Kidney (tissue), 13 donors: ENCODE measurements at regions not wholly inside any gene's neighbourhood (a gene's known extent, or its start where the extent isn't known, plus 50 kb on each side); places are given as distances from the start of the nearest gene placed in this dataset.

ENCODE experiments used
- DNase-seq, 5 donors: peaks; one replicate each; pipeline ENCODE4 v3.0.0-alpha.2; 2013 to 2020
- FAIRE-seq: peaks from 2 replicates; lab custom pipeline; 2012; peaks lifted over from hg19 to GRCh38; lab: Jason Lieb, UNC
- H3K27ac ChIP-seq, 2 donors: one replicate each; pipeline ENCODE4 v1.7.0; 2013; ENCODE audit warnings: low read depth in 2 of 2, low read length in 2 of 2, inconsistent platforms in 1 of 2
- H3K27me3 ChIP-seq: one replicate; pipeline ENCODE4 v1.7.1; 2013; ENCODE audit warnings: low read length, inconsistent platforms; ENCODE audit not compliant: control insufficient read depth, insufficient read depth
- H3K36me3 ChIP-seq, 3 donors: one replicate each; pipeline versions ENCODE4 v1.7.0 to v1.7.1; 2013; ENCODE audit warnings: low read length in 3 of 3, control low read depth in 1 of 3, inconsistent platforms in 1 of 3; ENCODE audit not compliant: insufficient read depth in 3 of 3, control insufficient read depth in 2 of 3
- H3K4me1 ChIP-seq, 3 donors: one replicate each; pipeline versions ENCODE4 v1.7.0 to v1.7.1; 2013; ENCODE audit warnings: low read length in 3 of 3, inconsistent platforms in 1 of 3, low read depth in 1 of 3; ENCODE audit not compliant: control insufficient read depth in 2 of 3, insufficient read depth in 2 of 3
- H3K4me3 ChIP-seq, 3 donors: one replicate each; pipeline versions ENCODE4 v1.7.0 to v1.8.1; 2013; ENCODE audit warnings: low read length in 3 of 3, control low read depth in 1 of 3, inconsistent platforms in 1 of 3
- H3K9ac ChIP-seq, 3 donors: one replicate each; pipeline versions ENCODE4 v1.7.0 to v1.7.1; 2013; ENCODE audit warnings: low read length in 3 of 3, control low read depth in 1 of 3, inconsistent platforms in 1 of 3
- H3K9me3 ChIP-seq, 3 donors: one replicate each; pipeline versions ENCODE4 v1.7.0 to v1.7.1; 2013; ENCODE audit warnings: low read length in 3 of 3, control low read depth in 1 of 3, inconsistent platforms in 1 of 3; ENCODE audit not compliant: control insufficient read depth in 2 of 3, insufficient read depth in 1 of 3
- intact Hi-C: fragments of 100-400 bp; cut with DNase I; formaldehyde crosslinking; loops from one replicate; pipeline ENCODE4 v1.11.1; 2022
- TF ChIP-seq, protein P1 (sequence below): IDR thresholded peaks from 3 replicates; pipeline ENCODE4 v1.5.1; 2012; ENCODE audit warnings: mild to moderate bottlenecking, moderate library complexity, borderline replicate concordance; ENCODE audit not compliant: insufficient read depth; ENCODE audit errors: extremely low read depth
- donor health status: control.
- donor health status: control.
- donor health status: control.
- donor health status: control.
- donor health status: control.
- donor health status: DM: yes; HTN: yes; CAD: no.
- donor health status: Normal renal cell carcinoma (clear cell type).

DNA sequence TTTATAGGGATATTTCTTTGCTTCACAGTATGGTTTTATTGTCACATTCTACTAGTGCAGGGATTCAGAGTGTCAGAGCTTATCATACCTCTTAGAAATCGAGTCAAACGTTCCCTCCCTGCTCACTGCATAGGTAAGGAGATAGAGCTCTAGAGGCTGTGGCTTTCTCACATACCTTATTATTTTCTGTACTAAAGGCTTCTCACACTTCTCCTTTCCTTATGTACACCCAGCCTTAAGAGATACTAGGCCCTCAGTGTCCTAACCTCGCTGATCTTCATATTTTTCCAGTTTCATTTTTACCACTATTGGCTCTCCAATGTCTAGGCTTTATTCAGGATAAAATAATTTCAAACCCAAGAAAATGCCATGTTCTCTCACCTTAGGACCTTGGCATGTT is 297.3 kb upstream of the RIOK2 start:
- FAIRE-seq (no peak), DNase-seq (no peak)
- intact Hi-C loops: no loop called here
- no peaks in the 10 kb centered on the region for H3K4me1 ChIP-seq
- H3K27ac ChIP-seq: no peak overlapping the region
- no peak overlapping the region for H3K9ac ChIP-seq
- H3K27me3 ChIP-seq: no peaks in the 10 kb centered on the region
- H3K9me3 ChIP-seq: no peaks in the 10 kb centered on the region
- H3K4me3 ChIP-seq: no peak overlapping the region
- H3K36me3 ChIP-seq: no peaks in the 10 kb centered on the region
- TF ChIP-seq, protein P1, sequence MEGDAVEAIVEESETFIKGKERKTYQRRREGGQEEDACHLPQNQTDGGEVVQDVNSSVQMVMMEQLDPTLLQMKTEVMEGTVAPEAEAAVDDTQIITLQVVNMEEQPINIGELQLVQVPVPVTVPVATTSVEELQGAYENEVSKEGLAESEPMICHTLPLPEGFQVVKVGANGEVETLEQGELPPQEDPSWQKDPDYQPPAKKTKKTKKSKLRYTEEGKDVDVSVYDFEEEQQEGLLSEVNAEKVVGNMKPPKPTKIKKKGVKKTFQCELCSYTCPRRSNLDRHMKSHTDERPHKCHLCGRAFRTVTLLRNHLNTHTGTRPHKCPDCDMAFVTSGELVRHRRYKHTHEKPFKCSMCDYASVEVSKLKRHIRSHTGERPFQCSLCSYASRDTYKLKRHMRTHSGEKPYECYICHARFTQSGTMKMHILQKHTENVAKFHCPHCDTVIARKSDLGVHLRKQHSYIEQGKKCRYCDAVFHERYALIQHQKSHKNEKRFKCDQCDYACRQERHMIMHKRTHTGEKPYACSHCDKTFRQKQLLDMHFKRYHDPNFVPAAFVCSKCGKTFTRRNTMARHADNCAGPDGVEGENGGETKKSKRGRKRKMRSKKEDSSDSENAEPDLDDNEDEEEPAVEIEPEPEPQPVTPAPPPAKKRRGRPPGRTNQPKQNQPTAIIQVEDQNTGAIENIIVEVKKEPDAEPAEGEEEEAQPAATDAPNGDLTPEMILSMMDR: no peak

DNA sequence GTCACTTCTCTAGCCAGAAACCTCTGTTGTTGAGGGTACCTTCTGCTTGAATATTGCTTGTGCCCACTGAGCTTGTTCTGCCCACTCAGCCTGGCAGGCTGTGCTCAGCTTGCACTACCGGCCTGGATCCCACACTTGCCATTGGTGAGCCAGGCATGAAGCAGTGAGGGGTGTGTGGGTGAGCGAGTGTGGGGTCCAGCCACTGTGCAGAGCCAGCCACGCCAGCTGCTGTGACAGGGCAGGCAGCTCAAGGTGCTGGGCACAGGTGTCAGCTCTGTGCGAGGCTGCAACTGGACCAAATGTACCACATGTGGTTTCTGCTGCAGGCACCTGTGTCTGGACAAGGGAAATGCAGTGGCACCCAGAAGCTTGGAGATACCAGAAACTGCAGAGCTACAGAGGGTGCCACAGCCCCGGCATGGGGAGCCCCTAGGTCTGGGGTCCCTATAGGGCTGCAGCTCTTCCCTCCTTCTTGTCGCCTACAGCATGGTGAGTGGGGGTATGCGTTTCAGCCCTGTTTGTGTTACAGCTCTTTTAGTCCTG is 305.1 kb upstream of the RIOK2 start:
- Histone ChIP-seq H3K9me3 (no peaks in the 10 kb centered on the region), H3K27ac (no peak overlapping the region), H3K9ac (no peak overlapping the region), H3K36me3 (no peaks in the 10 kb centered on the region), H3K4me3 (no peak overlapping the region), H3K4me1 (no peaks in the 10 kb centered on the region), H3K27me3 (no peaks in the 10 kb centered on the region)
- TF ChIP-seq, protein P1: no peak
- FAIRE-seq (no peak), DNase-seq (no peak)
- intact Hi-C loops: no loop called here

DNA sequence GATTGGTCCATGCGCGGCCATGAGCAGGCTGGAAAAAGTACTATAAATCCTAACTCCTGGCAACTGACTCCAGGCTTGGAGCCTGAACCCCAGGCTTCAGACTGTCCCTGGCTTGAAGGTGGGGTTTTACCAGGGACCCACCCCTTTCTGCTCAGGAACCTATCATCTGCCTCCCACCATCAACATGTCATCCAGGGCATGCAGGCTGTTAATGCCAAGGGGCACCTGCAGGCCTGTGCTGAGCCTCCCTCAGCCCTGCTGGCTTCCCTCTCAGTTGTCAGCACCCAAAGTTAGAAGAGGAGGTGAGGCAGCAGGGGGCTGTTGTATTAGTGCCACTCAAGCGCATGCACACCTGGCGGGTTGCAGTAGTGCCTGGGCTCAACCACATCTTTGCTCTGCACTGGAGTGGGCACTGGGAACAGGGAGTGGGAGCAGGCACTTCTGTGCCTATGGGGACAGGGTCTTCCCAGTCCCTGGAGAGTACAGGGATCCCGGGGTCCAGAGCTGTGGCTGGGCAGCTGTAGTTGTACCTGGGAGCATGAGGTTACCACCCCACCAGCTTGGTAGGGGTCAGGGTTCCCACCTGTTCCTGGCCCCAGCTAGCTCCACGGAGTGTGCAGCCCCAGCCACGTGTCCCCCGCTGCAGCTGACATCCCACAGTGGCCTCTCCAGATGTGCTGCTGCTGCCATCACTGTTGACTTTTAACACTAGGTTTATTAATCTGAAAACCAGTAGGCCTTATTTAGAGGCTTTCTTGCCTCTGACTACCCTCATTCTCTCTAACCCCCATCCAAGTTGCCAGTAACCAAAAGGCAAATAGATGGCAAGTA is 306.2 kb upstream of the RIOK2 start:
- Histone ChIP-seq H3K27me3 (no peaks in the 10 kb centered on the region), H3K9me3 (no peaks in the 10 kb centered on the region), H3K4me1 (no peaks in the 10 kb centered on the region), H3K9ac (no peak overlapping the region), H3K36me3 (no peaks in the 10 kb centered on the region), H3K27ac (no peak overlapping the region), H3K4me3 (no peak overlapping the region)
- intact Hi-C loops: no loop called here
- TF ChIP-seq, protein P1: no peak
- DNase-seq: no peak
- FAIRE-seq: no peak
